ENCODE measurements at regions not wholly inside any gene's neighbourhood (a gene's known extent, or its start where the extent isn't known, plus 50 kb on each side); places are given as distances from the start of the nearest gene placed in this dataset.

DNA sequence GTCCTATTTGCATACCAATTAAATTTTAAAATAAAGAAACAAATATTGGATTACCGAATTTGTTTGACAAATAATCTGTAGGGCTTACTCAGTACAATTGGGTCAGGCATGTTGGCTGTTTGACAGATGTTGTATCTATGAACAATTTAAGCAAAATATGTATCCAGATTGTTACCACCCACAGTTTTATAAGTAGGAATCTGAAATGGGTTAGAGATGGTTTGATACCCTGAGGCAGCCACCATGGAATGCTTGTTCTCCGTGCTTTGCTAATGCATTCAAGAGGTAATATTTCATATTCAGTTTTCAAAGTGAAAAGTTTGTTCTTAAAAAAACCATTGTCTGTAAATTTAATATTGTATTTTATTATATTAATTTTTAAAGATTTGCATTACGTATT lies 285.1 kb upstream of the ARRDC3 start:
- no peak for TF ChIP-seq CTCF (IDR thresholded peaks at IDR 0.05; ENCODE audit: low read depth, low read length)
- no peak for TF ChIP-seq EZH2phosphoT487 (IDR thresholded peaks at IDR 0.05; ENCODE audit: low read depth)

Data from OCI-LY3 (cell line).